ENCODE measurements at regions not wholly inside any gene's neighbourhood (a gene's known extent, or its start where the extent isn't known, plus 50 kb on each side); places are given as distances from the start of the nearest gene placed in this dataset.

- TF ChIP-seq CTCF (IDR thresholded peaks at IDR 0.05 in 4 of 5, conservative IDR thresholded peaks at IDR 0.05 in 1 of 5) (no peak), POLR2A (IDR thresholded peaks at IDR 0.05) (no peak)
Measured at GRCh38 chr4:11616856-11617255, 188.2 kb upstream of the HS3ST1 start.
